ELF-1 (cell line): ENCODE measurements at regions not wholly inside any gene's neighbourhood (a gene's known extent, or its start where the extent isn't known, plus 50 kb on each side); places are given as distances from the start of the nearest gene placed in this dataset.
"Not testable (repeated sequence)": the region's sequence is repeated elsewhere in the genome, so short reads cannot be mapped to it uniquely, and the experiment has no call there.

Source experiments
- DNase-seq: peaks from one replicate; pipeline ENCODE4 v3.0.0-alpha.2; 2016; ENCODE audit warnings: low read depth, low spot score

DNA sequence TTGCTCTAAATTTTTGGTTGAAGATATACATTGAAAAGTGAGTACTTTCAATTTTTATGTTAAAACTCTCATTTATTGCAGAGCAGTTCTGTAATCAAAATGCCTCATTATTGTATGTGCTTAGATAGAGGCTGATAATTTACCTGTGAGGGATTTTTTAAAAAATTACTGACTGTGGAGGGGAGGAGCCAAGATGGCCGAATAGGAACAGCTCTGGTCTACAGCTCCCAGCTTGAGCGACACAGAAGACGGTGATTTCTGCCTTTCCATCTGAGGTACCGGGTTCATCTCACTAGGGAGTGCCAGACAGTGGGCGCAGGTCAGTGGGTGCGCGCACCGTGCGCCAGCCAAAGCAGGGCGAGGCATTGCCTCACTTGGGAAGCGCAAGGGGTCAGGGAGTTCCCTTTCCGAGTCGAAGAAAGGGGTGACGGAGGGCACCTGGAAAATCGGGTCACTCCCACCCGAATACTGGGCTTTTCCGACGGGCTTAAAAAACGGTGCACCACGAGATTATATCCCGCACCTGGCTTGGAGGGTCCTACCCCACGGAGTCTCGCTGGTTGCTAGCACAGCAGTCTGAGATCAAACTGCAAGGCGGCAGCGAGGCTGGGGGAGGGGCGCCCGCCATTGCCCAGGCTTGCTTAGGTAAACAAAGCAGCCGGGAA lies 89.4 kb downstream of the DDX11 start:
- not testable (repeated sequence) for DNase-seq

DNA sequence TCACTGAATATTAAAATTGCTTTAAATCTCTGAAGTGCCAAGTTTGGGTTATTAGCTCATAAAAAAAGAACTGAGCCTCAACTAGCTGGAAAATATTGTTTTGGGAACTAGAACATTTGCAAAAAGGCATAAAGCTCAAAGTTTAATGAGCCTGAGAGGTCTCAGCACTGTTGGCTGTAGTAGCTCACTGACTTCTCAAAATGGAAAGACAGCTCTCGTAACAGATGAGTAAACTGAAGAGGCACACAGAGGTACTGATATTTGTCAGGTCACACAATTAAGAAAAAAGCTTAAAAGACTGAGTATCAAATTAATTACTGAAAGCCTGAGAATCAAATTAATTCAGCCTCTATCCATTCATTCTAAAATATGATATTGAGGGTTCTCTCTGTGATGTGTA lies 100.6 kb downstream of the DDX11 start:
- DNase-seq: not testable (repeated sequence)

DNA sequence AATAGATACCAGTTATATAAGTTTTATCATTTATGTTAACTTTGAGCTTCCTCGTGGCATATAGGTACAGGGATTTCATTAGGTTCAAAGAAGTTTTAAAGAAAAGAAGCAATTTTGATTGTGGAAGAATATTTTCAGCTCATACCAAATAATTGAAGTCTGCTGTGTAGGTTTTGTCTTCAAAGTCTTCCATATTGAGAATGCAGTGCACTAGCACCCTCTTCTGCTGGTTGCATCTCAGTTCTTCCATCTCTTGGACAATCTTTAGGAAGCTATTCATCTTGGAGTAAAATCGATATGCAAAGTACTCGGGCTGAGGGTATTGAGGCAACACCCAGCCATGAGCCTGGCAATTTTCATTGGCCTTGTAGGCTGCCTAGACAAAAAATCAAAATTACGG lies 103.9 kb downstream of the DDX11 start:
- DNase-seq: not testable (repeated sequence)

DNA sequence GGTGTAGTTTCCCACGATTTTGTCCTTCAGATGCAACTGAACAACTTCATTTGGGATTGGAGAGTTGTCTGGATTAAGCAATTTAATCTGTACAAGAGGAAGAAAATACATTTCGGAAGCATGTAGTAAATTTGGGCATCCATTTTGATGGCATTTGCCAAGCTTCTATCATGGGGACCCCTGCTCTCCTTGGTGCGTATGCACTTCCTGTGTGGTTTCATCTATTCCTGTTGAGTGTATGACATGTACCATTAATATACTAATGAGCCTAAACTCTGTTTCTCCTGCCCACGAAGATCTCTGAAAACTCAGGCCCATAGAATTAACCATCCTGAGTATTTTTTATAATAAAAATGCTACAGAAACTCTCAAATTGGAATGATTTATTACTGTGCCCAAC lies 105.2 kb downstream of the DDX11 start:
- DNase-seq: not testable (repeated sequence)

DNA sequence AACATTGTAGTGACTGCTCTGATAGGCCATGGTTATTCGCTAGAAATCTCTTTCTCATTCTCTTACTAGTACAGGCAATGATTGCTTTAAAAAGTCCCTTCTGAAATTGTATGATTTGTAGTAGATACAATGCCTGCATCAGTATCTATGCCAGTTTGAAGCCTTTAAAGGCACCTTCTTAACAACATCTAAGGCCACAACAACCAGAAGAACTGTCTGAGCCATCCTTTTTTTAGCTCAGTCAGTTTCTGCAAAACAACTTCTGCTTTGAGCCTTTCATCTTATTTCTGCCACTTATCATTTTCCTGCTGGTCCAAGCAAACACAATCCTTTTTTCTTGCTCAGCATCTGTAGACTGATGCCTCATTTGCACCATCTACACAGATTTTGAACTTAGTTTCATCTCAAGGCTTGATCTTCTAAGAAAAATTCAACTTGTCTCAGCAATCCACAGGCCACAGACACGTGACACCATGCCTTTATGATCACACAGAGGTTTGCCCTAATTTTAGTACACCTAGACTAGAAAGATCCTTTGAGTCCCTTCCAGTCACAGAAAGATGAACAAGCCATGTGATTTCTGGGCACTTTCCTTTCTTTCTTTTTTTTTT lies 106.1 kb downstream of the DDX11 start:
- DNase-seq: not testable (repeated sequence)

DNA sequence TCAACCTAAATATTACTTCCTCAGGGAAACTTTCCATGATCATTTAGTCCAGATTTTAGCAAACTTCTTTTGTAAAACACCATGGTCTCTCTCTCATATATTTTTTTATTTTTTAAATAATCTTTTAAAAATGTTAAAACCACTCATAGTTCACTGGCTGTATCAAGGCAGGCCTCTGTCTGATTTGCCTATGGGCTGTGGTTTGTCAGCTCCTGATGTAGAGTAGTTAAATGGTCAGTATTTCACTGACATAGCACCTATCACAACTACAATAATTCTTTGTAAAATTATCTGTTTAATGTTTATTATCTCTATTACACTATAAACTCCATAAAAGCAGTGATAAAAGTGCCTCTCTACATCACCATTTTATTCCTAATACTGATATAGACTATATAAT lies 108.9 kb downstream of the DDX11 start:
- not testable (repeated sequence) for DNase-seq

DNA sequence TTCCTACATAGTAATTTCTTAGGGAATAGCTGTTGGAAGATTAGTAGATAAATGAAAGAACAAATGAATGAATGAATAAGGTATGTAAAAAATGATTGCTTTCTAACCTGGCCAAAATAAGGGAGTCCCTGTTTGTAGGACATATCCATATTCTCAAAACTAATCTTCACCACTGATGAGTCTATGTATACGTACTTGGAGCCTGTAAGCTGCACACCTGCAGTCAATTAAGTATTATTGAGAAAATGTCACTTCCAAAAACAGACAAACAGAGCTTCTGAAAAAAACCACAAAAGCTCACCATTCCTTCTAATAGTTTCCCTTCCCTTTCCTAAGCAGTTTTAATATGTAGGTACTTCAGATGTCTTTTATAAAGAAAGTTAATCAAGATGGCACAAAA lies 109.4 kb downstream of the DDX11 start:
- not testable (repeated sequence) for DNase-seq

DNA sequence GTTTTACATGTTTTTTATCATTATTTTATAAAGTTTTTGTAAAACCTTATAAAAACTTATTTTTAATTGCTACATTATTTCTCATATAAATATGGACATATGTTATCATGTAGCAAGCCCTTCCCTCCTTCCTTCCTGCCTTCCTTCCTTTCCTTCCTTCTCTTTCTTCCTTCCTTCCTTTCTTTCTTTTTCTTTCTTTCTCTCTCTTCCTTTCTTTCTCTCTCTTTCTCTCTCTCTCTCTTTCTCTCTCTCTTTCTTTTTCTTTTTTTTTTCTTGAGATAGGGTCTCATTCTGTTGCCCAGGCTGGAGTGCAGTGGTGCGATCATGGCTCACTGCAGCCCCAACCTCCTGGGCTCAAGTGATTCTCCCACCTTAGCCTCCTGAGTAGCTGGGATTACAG lies 110.2 kb downstream of the DDX11 start:
- not testable (repeated sequence) for DNase-seq

DNA sequence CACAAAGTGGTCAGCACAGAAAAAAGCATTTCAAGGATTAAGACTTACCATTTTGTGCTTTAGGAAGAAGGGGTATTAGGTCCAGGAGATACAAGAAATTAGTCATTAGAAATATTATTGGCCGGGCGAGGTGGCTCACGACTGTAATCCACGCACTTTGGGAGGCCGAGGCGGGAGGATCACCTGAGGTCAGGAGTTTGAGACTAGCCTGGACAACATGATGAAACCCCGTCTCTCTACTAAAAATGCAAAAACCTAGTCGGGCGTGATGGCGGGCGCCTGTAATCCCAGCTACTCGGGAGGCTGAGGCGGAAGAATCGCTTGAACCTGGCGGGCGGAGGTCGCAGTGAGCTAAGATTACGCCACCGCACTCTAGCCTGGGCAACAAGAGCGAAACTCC lies 111.0 kb downstream of the DDX11 start:
- DNase-seq: not testable (repeated sequence)

DNA sequence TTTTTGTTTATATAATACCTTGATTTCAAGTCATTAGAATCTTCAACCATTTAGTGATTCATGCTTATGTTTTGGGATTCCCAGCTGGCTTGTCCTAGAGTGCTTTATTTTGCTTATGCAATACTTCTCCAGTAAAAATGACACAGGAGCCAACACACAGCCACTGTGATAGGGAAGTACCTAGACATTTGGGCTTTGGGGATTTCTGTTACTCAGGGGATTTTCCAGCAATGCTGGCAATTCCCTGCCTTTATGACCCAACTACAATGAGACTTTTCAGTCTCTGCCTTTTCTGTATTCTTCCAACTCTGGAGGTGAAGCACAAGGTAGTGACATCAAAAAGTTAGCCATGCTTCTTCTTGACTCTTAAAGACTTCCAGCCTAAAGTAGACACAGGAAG lies 119.0 kb downstream of the DDX11 start:
- not testable (repeated sequence) for DNase-seq

DNA sequence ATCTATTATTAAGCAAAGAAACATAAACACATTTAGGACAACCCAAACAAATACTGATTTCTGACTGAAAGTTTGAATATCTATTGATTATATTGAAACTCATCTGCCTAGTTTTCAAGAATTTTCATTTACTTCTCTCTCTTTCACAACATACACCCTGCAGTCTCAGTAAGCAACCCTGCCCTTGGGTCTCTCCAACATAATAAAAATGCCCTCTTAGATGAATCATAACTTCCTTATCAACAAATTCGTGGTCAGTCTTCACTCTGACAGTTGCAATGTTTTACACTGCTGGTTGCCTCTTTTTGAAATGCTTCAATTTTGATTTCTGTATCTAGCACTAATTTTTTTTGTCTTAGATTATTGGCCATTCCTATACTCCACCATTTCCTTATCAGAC lies 122.0 kb downstream of the DDX11 start:
- DNase-seq: not testable (repeated sequence)

DNA sequence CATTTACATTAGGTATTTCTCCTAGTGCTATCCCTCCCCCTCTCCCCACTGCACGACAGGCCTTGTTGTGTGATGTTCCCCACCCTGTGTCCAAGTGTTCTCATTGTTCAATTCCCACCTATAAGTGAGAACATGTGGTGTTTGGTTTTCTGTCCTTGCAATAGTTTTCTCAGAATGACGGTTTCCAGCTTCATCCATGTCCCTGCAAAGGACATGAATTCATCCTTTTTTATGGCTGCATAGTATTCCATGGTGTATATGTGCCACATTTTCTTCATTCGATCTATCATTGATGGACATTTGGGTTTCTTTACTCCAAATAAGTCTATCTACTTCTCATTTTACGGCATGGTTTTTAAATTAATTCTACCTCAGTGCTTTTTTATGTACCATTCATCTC lies 125.8 kb downstream of the DDX11 start:
- not testable (repeated sequence) for DNase-seq

DNA sequence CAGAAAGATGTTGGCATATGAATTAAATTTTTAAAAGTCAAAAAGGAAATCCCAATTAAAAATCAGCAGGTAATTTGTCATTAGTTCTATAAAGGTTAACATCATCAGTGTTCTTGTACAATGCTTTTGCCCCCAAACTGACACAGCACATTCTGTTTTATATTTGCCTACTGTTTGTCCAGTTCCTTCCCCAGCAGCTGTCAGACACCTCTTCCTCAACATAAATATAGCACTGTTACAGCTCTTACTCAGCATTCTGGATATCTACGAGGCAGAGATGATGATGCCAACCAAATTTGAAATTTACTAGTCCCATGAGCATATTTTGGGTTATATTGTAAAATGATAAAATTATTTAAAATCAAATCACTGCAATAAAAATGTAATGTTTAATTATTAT lies 124.6 kb downstream of the SINHCAF start:
- DNase-seq: no peak

DNA sequence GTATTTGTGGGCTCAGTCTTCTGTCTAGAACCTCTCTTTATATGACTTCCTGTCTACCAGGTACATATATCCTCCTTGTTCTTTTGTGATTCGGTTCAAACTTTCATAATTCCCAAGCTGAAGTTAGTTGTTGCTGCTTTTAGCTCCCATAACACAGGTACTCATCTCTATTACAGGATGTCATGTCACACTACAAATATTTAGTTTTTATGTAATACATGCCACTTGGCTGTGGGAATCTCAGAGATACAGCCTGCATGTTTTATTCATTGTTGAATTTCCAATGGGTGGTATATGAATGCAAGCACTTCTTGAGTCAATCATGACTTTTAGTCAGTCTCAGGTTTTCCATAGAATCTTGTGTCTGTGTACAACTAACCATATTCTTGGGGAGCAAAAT lies 122.7 kb downstream of the SINHCAF start:
- DNase-seq: no peak

DNA sequence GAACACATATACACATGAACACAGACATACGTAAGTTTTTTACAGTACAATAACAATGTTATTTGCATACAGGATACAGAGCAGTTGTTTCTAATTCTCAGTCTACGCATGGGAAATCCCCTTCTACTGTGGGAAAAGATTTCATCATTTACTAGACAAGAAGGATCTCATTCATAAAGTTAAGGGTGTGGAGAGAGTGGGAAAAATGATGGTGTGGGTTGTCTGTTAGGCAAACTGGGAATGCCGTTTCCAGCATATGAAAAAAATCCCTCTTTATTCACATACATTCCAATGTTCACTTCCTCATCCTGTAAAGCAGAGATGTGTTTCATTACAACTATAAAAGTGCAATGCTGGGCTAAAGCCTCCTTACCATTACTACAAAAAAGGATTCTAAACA lies 120.9 kb downstream of the SINHCAF start:
- DNase-seq: no peak

DNA sequence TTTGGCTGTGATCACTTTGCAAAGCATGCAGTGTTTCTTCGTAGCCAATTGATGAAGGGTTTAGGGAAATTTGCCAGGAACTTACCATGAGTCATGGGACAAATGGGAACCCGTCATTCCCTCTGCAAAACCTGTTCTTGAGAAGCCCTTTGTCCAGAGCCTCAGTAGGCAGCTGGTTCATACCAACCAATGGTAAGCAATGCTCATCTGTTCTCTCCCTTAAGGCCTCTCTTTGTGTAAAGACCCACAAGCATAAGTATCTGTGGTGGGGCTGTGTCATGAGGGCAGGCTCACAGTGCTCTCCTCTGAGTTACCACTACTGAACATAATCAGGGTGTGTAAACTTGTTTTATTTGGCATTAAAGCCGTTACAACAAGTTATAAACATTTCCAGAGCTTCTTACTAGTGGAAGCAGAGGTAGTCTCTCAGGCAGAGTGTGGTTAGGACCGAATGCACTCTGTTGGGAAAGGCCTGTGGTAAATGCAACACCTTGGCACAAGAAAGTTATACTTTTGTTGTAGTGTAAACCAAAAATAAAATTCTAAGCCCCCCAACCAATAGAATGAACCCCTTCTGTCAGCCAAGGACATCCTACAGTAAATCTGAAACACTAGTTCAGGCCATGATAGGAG lies 119.8 kb downstream of the SINHCAF start:
- DNase-seq: peak; percentile 58

DNA sequence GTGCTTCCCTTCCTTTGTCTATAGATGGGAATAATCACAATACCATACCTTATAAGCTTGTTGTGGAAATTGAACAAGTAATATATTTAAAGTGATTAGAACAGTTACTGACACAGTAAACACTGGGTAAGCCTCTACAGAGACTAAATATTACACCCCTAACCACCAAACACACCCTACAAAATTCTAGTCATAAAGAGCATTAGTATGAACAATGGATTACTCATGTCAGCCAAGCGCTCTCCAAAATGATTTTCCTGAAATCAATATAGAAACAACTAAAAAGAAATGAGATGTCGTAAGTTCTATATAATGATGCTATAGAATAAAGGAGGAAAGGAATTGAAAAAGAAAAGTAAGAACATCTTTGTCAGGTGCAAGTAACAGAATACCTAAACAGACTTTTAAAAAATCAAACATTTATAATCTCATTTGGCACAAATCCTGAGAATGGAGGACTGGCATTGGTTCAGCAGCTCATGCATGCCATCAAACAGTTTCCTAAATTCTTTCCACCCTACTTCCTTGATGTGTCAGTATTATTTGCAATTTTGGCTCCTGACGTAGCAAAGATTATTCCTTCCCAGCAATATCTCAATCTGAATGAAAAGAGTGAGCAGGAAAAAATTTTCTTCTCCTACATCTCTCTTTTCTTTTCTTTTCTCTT lies 118.0 kb downstream of the SINHCAF start:
- no peak for DNase-seq

DNA sequence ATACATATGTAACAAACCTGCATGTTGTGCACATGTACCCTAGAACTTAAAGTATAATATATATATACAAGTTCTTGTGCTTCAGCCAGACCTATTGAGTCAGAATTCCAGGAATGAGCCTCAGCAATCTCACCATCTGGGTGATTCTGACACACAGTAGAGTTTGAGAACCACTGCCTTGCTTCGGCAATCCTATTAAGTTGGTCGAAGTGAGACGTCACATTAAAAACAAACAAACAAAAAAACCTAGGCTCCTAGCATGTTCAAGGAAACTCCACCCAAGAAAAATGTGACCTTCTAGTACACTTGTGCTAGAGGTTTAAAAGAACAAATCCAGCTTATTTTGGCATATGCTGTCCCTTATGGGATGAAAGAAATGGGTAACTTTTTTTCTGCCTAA lies 115.8 kb downstream of the SINHCAF start:
- DNase-seq: no peak

DNA sequence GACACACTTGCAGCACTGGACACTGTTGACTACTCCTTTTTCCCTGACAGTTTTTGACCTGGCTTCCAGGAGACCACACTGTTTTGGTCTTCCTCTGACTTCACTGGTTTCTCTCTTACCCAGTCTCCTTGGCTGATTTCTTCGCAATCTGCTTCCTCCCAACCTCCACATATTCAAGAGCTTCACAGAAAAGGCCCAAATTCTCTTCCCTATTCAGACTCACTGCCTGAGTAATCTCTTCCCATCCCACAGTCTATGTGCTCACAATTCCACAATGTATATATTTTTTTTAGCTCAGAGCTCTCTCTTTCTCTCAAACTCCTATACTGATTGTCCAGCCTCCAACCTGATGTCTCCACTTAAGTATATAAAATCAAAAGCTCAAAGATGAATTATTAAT lies 115.4 kb downstream of the SINHCAF start:
- no peak for DNase-seq

DNA sequence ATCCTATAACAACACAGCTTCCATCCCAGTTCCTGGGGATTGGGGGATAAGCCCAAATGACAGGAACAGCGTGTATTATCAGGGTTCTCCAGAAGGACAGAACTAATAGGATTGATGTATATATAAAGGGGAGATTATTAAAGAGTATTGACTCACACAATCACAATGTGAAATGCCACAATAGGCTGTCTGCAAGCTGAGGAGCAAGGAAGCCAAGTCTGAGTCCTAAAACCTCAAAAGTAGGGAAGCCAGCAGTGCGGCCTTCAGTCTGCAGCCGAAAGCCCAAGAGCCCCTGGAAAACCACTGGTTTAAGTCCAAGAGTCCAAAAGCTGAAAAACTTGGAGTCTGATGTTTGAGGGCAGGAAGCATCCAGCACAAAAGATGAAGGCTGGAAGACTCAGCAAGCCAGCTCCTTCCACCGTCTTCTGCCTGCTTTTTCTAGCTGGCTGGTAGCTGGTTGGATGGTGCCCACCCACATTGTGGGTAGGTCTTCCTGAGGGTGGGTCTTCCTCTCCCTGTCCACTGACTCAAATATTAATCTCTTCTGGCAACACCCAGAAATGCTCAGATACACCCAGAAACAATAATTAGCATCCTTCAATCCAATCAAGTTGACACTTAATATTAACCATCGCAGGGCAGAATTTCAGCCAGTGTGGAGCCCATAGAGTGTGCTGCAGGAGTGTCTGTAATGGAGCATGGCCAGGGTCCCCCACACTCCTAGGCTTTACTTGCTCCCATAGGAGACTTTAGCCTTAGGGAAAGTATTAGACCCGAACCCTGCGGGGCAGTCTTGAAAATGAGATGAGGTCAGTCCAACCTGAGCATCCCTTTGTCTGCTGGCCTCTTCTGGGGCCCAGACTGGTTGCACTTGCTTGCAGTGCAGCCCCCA lies 111.1 kb downstream of the SINHCAF start:
- DNase-seq: no peak

DNA sequence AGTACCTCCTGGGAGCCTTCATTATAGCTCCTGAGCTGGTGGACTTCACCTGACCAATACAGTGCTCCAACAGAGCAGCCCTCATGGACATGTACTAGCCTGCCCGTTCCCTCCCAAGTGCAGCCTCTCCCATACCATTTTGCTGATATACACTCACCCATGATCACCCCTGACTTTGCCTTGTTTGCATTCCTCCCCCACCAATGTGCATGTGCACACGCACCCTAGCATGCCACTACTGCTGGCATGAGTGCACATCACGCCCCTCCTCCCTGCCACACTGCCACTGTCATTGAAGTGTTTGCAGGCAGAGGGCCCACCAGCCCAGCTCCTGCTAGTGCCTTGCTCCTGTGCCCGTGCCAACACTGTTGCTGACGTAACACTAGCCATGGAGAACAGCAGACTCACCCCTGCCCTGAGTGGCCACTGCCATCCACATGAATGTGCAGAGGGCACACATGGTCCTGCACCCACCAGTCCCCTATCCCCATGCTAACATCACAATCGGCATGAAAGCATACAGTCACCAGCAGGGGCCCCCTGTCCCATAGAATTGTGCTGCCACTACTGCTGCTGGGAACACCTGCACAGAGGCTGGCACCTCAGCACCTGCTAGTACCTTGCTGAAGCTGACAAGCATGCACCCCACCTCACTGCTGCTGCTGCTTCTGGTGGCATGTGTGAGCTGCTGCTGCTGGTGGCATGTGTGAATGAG lies 110.3 kb downstream of the SINHCAF start:
- DNase-seq: no peak
